GM23338 (cell line): ENCODE measurements at regions not wholly inside any gene's neighbourhood (a gene's known extent, or its start where the extent isn't known, plus 50 kb on each side); places are given as distances from the start of the nearest gene placed in this dataset.

Experiments used
- ATAC-seq: fragments of 200-7000 bp; cut with Tn5 transposase; 3 replicates; pipeline ENCODE4 v1.9.1; 2020
- DNase-seq: peaks from one replicate; pipeline ENCODE4 v3.0.0-alpha.2; 2015; ENCODE audit warnings: low spot score
- H2AFZ ChIP-seq: fragments of 200-600 bp; sonication (generic); 2 replicates; pipeline ENCODE4 v1.8.0; 2016; ENCODE audit warnings: antibody characterized with exemption, mild to moderate bottlenecking, moderate library complexity
- H3F3A ChIP-seq: fragments of 200-600 bp; sonication (generic); replicated peaks from 2 replicates; pipeline ENCODE4 v1.8.0; 2017; ENCODE audit warnings: antibody characterized with exemption, mixed run types, low read depth
- H3K27ac ChIP-seq: fragments of 200-600 bp; sonication (generic); 2 replicates; pipeline ENCODE4 v1.6.1; 2016; ENCODE audit warnings: low read depth
- H3K27me3 ChIP-seq: fragments of 200-600 bp; sonication (generic); 2 replicates; pipeline ENCODE4 v1.8.0; 2016; ENCODE audit warnings: mild to moderate bottlenecking, mixed run types, moderate library complexity; ENCODE audit not compliant: insufficient read depth
- H3K36me3 ChIP-seq: fragments of 200-600 bp; sonication (generic); 2 replicates; pipeline ENCODE4 v1.8.0; 2016; ENCODE audit warnings: mild to moderate bottlenecking; ENCODE audit not compliant: insufficient read depth
- H3K4me1 ChIP-seq: fragments of 200-600 bp; sonication (generic); 2 replicates; pipeline ENCODE4 v1.8.0; 2016; ENCODE audit warnings: mild to moderate bottlenecking, moderate library complexity; ENCODE audit not compliant: insufficient read depth
- H3K4me2 ChIP-seq: fragments of 200-600 bp; sonication (generic); 2 replicates; pipeline ENCODE4 v1.7.1; 2017; ENCODE audit warnings: mixed run types
- H3K4me3 ChIP-seq: fragments of 200-600 bp; sonication (generic); 2 replicates; pipeline ENCODE4 v1.6.1; 2016; ENCODE audit warnings: mixed run types
- H3K79me2 ChIP-seq: fragments of 200-600 bp; sonication (generic); replicated peaks from 2 replicates; pipeline ENCODE4 v1.8.0; 2017; ENCODE audit warnings: mild to moderate bottlenecking; ENCODE audit not compliant: insufficient read depth
- H3K9me2 ChIP-seq: fragments of 200-600 bp; sonication (generic); 2 replicates; pipeline ENCODE4 v1.8.0; 2017; ENCODE audit not compliant: insufficient read depth
- H4K20me1 ChIP-seq: fragments of 200-600 bp; sonication (generic); replicated peaks from 2 replicates; pipeline ENCODE4 v1.8.0; 2017; ENCODE audit warnings: mild to moderate bottlenecking; ENCODE audit not compliant: insufficient read depth
- H3K27ac Mint-ChIP-seq: 2 replicates; pipeline ENCODE4 v1.8.0; 2020; ENCODE audit warnings: inconsistent platforms, mild to moderate bottlenecking, moderate library complexity, mixed read lengths
- H3K27me3 Mint-ChIP-seq: 3 replicates; pipeline ENCODE4 v1.8.0; 2022; ENCODE audit warnings: low read depth, mild to moderate bottlenecking, moderate library complexity, mixed read lengths, inconsistent platforms; ENCODE audit not compliant: insufficient read depth, poor library complexity
- H3K36me3 Mint-ChIP-seq: 3 replicates; pipeline ENCODE4 v1.8.0; 2021; ENCODE audit warnings: low read depth, mild to moderate bottlenecking, inconsistent platforms, moderate library complexity, mixed read lengths
- H3K4me1 Mint-ChIP-seq: 3 replicates; pipeline ENCODE4 v1.8.0; 2020; ENCODE audit warnings: mild to moderate bottlenecking, inconsistent platforms, mixed read lengths
- H3K4me3 Mint-ChIP-seq: 3 replicates; pipeline ENCODE4 v1.8.0; 2021; ENCODE audit warnings: moderate library complexity, mild to moderate bottlenecking, inconsistent platforms, mixed read lengths
- H3K9me3 Mint-ChIP-seq: 3 replicates; pipeline ENCODE4 v1.8.0; 2020; ENCODE audit warnings: moderate library complexity, mild to moderate bottlenecking, inconsistent platforms, mixed read lengths
- CREB1 ChIP-seq: fragments of 250-450 bp; sonication (Bioruptor Pico); IDR thresholded peaks from 2 replicates; pipeline ENCODE4 v1.5.0; 2020; ENCODE audit warnings: low read depth, mild to moderate bottlenecking, moderate library complexity
- CTCF ChIP-seq, 2 experiments: fragments of 200-600 bp in 1 of 2; sonication (generic) in 1 of 2; conservative IDR thresholded peaks; 2 replicates each; pipeline versions ENCODE4 v1.5.1 to v1.6.1; 2016 to 2017; ENCODE audit warnings: antibody characterized with exemption in 2 of 2, low read depth in 2 of 2, mild to moderate bottlenecking in 2 of 2, moderate library complexity in 1 of 2
- EZH2 ChIP-seq: fragments of 200-600 bp; sonication (generic); IDR thresholded peaks from one replicate; pipeline ENCODE4 v1.8.0; 2017; ENCODE audit warnings: antibody characterized with exemption, mild to moderate bottlenecking, low read depth; ENCODE audit not compliant: unreplicated experiment
- EZH2phosphoT487 ChIP-seq: fragments of 200-600 bp; sonication (generic); IDR thresholded peaks from one replicate; pipeline ENCODE4 v1.8.1; 2018; ENCODE audit warnings: antibody characterized with exemption; ENCODE audit not compliant: unreplicated experiment
- NANOG ChIP-seq: IDR thresholded peaks from 2 replicates; pipeline ENCODE4 v1.6.1; 2016; ENCODE audit warnings: antibody characterized with exemption, borderline replicate concordance
- ZNF331 ChIP-seq: fragments of 250-450 bp; sonication (Bioruptor Pico); IDR thresholded peaks from 2 replicates; pipeline ENCODE4 v1.5.0; 2020; ENCODE audit warnings: low read depth, mild to moderate bottlenecking, moderate library complexity
- TF ChIP-seq, protein P1 (sequence below): IDR thresholded peaks from one replicate; pipeline ENCODE4 v1.6.1; 2018; ENCODE audit warnings: antibody characterized with exemption; ENCODE audit not compliant: unreplicated experiment
- TF ChIP-seq, protein P2 (sequence below): fragments of 250-450 bp; sonication (Bioruptor Pico); IDR thresholded peaks from 2 replicates; pipeline ENCODE4 v1.5.0; 2020; ENCODE audit warnings: mild to moderate bottlenecking, moderate library complexity

GRCh38 chr6:9921366-9921765, 493.5 kb downstream of the TFAP2A start (continued):
- no peak for TF ChIP-seq EZH2
- TF ChIP-seq, protein P1, sequence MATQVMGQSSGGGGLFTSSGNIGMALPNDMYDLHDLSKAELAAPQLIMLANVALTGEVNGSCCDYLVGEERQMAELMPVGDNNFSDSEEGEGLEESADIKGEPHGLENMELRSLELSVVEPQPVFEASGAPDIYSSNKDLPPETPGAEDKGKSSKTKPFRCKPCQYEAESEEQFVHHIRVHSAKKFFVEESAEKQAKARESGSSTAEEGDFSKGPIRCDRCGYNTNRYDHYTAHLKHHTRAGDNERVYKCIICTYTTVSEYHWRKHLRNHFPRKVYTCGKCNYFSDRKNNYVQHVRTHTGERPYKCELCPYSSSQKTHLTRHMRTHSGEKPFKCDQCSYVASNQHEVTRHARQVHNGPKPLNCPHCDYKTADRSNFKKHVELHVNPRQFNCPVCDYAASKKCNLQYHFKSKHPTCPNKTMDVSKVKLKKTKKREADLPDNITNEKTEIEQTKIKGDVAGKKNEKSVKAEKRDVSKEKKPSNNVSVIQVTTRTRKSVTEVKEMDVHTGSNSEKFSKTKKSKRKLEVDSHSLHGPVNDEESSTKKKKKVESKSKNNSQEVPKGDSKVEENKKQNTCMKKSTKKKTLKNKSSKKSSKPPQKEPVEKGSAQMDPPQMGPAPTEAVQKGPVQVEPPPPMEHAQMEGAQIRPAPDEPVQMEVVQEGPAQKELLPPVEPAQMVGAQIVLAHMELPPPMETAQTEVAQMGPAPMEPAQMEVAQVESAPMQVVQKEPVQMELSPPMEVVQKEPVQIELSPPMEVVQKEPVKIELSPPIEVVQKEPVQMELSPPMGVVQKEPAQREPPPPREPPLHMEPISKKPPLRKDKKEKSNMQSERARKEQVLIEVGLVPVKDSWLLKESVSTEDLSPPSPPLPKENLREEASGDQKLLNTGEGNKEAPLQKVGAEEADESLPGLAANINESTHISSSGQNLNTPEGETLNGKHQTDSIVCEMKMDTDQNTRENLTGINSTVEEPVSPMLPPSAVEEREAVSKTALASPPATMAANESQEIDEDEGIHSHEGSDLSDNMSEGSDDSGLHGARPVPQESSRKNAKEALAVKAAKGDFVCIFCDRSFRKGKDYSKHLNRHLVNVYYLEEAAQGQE = no peak
- TF ChIP-seq CTCF (conservative IDR thresholded peaks at IDR 0.05; ENCODE audit: low read depth in 2 of 2) = no peak
- TF ChIP-seq EZH2phosphoT487 = no peak
- TF ChIP-seq ZNF331 = no peak

GRCh38 chr6:9914951-9915350, 499.9 kb downstream of the TFAP2A start:
- Histone ChIP-seq H3K79me2 (no peaks in the 10 kb centered on the region), H3K4me3 (no peak overlapping the region), H3F3A (no peaks in the 10 kb centered on the region), H4K20me1 (no peaks in the 10 kb centered on the region), H3K9me2 (no peaks in the 10 kb centered on the region; the same call in 1 of the 2 replicates), H2AFZ (no peak overlapping the region), H3K27me3 (no peaks in the 10 kb centered on the region), H3K36me3 (no peaks in the 10 kb centered on the region), H3K27ac (no peak overlapping the region), H3K4me2 (no peak overlapping the region), H3K4me1 (no peaks in the 10 kb centered on the region)
- Mint-ChIP-seq H3K36me3 (no peaks in the 10 kb centered on the region), H3K4me1 (no peaks in the 10 kb centered on the region), H3K27ac (no peak overlapping the region), H3K4me3 (no peak overlapping the region), H3K9me3 (no peaks in the 10 kb centered on the region), H3K27me3 (no peaks in the 10 kb centered on the region)
- no peak for DNase-seq
- TF ChIP-seq, protein P2, sequence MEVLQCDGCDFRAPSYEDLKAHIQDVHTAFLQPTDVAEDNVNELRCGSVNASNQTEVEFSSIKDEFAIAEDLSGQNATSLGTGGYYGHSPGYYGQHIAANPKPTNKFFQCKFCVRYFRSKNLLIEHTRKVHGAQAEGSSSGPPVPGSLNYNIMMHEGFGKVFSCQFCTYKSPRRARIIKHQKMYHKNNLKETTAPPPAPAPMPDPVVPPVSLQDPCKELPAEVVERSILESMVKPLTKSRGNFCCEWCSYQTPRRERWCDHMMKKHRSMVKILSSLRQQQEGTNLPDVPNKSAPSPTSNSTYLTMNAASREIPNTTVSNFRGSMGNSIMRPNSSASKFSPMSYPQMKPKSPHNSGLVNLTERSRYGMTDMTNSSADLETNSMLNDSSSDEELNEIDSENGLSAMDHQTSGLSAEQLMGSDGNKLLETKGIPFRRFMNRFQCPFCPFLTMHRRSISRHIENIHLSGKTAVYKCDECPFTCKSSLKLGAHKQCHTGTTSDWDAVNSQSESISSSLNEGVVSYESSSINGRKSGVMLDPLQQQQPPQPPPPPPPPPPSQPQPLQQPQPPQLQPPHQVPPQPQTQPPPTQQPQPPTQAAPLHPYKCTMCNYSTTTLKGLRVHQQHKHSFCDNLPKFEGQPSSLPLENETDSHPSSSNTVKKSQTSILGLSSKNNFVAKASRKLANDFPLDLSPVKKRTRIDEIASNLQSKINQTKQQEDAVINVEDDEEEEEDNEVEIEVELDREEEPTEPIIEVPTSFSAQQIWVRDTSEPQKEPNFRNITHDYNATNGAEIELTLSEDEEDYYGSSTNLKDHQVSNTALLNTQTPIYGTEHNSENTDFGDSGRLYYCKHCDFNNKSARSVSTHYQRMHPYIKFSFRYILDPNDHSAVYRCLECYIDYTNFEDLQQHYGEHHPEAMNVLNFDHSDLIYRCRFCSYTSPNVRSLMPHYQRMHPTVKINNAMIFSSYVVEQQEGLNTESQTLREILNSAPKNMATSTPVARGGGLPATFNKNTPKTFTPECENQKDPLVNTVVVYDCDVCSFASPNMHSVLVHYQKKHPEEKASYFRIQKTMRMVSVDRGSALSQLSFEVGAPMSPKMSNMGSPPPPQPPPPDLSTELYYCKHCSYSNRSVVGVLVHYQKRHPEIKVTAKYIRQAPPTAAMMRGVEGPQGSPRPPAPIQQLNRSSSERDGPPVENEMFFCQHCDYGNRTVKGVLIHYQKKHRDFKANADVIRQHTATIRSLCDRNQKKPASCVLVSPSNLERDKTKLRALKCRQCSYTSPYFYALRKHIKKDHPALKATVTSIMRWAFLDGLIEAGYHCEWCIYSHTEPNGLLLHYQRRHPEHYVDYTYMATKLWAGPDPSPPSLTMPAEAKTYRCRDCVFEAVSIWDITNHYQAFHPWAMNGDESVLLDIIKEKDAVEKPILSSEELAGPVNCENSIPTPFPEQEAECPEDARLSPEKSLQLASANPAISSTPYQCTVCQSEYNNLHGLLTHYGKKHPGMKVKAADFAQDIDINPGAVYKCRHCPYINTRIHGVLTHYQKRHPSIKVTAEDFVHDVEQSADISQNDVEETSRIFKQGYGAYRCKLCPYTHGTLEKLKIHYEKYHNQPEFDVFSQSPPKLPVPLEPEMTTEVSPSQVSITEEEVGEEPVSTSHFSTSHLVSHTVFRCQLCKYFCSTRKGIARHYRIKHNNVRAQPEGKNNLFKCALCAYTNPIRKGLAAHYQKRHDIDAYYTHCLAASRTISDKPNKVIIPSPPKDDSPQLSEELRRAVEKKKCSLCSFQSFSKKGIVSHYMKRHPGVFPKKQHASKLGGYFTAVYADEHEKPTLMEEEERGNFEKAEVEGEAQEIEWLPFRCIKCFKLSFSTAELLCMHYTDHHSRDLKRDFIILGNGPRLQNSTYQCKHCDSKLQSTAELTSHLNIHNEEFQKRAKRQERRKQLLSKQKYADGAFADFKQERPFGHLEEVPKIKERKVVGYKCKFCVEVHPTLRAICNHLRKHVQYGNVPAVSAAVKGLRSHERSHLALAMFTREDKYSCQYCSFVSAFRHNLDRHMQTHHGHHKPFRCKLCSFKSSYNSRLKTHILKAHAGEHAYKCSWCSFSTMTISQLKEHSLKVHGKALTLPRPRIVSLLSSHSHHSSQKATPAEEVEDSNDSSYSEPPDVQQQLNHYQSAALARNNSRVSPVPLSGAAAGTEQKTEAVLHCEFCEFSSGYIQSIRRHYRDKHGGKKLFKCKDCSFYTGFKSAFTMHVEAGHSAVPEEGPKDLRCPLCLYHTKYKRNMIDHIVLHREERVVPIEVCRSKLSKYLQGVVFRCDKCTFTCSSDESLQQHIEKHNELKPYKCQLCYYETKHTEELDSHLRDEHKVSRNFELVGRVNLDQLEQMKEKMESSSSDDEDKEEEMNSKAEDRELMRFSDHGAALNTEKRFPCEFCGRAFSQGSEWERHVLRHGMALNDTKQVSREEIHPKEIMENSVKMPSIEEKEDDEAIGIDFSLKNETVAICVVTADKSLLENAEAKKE (CRISPR knock-in tag) = no peak
- TF ChIP-seq CREB1 (CRISPR knock-in tag) = no peak
- TF ChIP-seq EZH2phosphoT487 = no peak
- TF ChIP-seq NANOG = no peak
- no peak for ATAC-seq
